Endothelial cell (in vitro differentiated cells): ENCODE measurements at regions not wholly inside any gene's neighbourhood (a gene's known extent, or its start where the extent isn't known, plus 50 kb on each side); places are given as distances from the start of the nearest gene placed in this dataset.
"Not testable (repeated sequence)": the region's sequence is repeated elsewhere in the genome, so short reads cannot be mapped to it uniquely, and the experiment has no call there.

ENCODE experiments used
- DNase-seq: peaks from one replicate; pipeline ENCODE4 v3.0.0; 2021; ENCODE audit warnings: low spot score
- H3K27ac Mint-ChIP-seq: one replicate; pipeline ENCODE4 v1.8.0; 2021; ENCODE audit warnings: mixed read lengths, inconsistent platforms; ENCODE audit not compliant: unreplicated experiment
- H3K27me3 Mint-ChIP-seq: one replicate; pipeline ENCODE4 v1.8.0; 2021; ENCODE audit warnings: mild to moderate bottlenecking, moderate library complexity, mixed read lengths, inconsistent platforms; ENCODE audit not compliant: unreplicated experiment
- H3K36me3 Mint-ChIP-seq: one replicate; pipeline ENCODE4 v1.8.0; 2021; ENCODE audit warnings: mild to moderate bottlenecking, low read depth, mixed read lengths, inconsistent platforms; ENCODE audit not compliant: unreplicated experiment
- H3K4me1 Mint-ChIP-seq: one replicate; pipeline ENCODE4 v1.8.0; 2021; ENCODE audit warnings: mild to moderate bottlenecking, mixed read lengths, inconsistent platforms; ENCODE audit not compliant: unreplicated experiment
- H3K4me3 Mint-ChIP-seq: one replicate; pipeline ENCODE4 v1.8.0; 2021; ENCODE audit warnings: mild to moderate bottlenecking, mixed read lengths, inconsistent platforms; ENCODE audit not compliant: unreplicated experiment
- H3K9me3 Mint-ChIP-seq: one replicate; pipeline ENCODE4 v1.8.0; 2021; ENCODE audit warnings: mixed read lengths, inconsistent platforms; ENCODE audit not compliant: unreplicated experiment
- CTCF ChIP-seq: fragments of 200-600 bp; sonication (generic); IDR thresholded peaks from one replicate; pipeline ENCODE4 v1.5.0; 2021; ENCODE audit warnings: antibody characterized with exemption; ENCODE audit not compliant: unreplicated experiment

DNA sequence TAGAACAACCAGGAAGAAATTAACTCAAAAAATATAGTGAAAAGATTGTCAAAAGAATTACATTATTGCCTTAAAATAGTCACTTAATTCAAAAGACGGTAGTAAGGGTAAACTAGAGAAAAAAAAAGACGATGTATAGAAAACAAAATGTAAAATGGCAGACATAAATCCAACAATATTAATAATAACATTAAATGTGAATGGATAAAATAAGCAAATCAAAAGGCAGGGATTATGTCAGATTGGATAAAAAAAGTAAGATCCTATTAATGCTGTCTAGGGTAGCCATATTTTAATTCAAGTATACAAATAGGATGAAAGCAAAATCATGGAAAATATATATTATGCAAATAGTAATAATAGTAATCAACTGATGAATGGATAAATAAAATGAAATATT lies 134.0 kb upstream of the ADCY2 start:
- Mint-ChIP-seq H3K9me3 (no peaks in the 10 kb centered on the region), H3K36me3 (no peaks in the 10 kb centered on the region), H3K27ac (no peak overlapping the region), H3K4me1 (no peaks in the 10 kb centered on the region), H3K27me3 (peaks cover 3% of the 10 kb centered on the region), H3K4me3 (no peak overlapping the region)
- DNase-seq, result no peak
- no peak for TF ChIP-seq CTCF

DNA sequence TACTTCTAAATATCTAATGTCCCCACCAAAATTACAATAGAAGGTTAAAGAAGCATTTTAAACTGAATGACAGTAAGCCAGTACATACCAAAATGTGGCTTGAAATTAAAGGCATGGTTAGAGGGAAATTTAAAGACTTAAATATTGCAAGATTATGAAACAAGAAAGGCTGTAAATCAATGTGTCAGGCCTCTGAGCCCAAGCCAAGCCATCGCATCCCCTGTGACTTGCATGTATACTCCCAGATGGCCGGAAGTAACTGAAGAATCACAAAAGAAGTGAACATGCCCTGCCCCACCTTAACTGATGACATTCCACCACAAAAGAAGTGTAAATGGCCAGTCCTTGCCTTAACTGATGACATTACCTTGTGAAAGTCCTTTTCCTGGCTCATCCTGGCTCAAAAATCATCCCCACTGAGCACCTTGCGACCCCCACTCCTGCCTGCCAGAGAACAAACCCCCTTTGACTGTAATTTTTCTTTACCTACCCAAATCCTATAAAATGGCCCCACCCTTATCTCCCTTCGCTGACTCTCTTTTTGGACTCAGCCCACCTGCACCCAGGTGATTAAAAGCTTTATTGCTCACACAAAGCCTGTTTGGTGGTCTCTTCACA lies 132.4 kb upstream of the ADCY2 start:
- H3K27ac Mint-ChIP-seq, result peak overlapping the region; percentile 5
- H3K9me3 Mint-ChIP-seq, H3K36me3 Mint-ChIP-seq, H3K4me1 Mint-ChIP-seq, H3K4me3 Mint-ChIP-seq, DNase-seq, H3K27me3 Mint-ChIP-seq: not testable (repeated sequence)

GRCh38 chr5:7265776-7266175 lies 130.2 kb upstream of the ADCY2 start:
- not testable (repeated sequence) for DNase-seq, H3K4me3 Mint-ChIP-seq, H3K4me1 Mint-ChIP-seq, H3K9me3 Mint-ChIP-seq, H3K27ac Mint-ChIP-seq, H3K36me3 Mint-ChIP-seq, H3K27me3 Mint-ChIP-seq

DNA sequence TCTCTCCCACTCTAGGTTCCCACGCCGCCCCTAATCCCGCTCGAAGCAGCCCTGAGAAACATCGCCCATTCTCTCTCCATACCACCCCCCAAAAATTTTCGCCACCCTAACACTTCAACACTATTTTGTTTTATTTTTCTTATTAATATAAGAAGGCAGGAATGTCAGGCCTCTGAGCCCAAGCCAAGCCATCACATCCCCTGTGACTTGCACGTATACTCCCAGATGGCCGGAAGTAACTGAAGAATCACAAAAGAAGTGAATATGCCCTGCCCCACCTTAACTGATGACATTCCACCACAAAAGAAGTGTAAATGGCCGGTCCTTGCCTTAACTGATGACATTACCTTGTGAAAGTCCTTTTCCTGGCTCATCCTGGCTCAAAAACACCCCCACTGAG lies 127.2 kb upstream of the ADCY2 start:
- H3K36me3 Mint-ChIP-seq, DNase-seq, H3K4me3 Mint-ChIP-seq, H3K27me3 Mint-ChIP-seq, H3K4me1 Mint-ChIP-seq, H3K9me3 Mint-ChIP-seq, H3K27ac Mint-ChIP-seq: not testable (repeated sequence)

DNA sequence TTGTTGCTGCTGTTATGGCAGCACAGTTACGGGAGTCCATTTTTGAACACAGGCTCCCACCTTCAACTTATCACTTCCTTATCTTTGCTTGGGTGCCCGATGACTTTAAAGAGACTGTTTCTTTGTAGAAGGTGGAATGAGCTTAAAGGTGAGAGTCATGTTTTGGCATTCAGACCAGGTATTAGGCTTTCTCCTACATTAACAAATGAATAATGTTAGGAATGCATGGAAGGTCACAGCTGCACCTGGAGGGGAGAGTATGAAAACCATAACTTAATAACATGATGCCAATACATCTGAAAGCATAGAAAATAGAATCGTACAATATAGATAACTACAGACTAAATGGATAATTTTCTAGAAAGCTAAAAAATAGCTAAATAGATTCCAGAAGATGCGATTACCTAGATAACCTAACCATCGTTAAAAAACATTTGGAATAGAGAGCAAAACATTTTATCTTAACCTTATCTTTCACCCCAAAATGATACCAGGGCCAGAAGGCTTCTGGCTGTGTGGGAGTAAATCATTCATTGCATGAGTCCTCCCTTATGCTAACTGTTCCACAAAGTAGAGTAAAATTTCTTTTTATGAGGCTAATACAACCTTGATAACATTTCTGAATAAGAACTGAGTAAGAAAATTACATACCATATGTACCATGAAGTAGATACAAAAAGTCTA lies 126.2 kb upstream of the ADCY2 start:
- no peaks in the 10 kb centered on the region for H3K36me3 Mint-ChIP-seq
- no peaks in the 10 kb centered on the region for H3K4me1 Mint-ChIP-seq
- no peak overlapping the region for H3K4me3 Mint-ChIP-seq
- no peak for DNase-seq
- H3K27me3 Mint-ChIP-seq, result peaks cover 2% of the 10 kb centered on the region
- no peak for TF ChIP-seq CTCF
- H3K27ac Mint-ChIP-seq, result no peak overlapping the region
- H3K9me3 Mint-ChIP-seq, result no peaks in the 10 kb centered on the region

DNA sequence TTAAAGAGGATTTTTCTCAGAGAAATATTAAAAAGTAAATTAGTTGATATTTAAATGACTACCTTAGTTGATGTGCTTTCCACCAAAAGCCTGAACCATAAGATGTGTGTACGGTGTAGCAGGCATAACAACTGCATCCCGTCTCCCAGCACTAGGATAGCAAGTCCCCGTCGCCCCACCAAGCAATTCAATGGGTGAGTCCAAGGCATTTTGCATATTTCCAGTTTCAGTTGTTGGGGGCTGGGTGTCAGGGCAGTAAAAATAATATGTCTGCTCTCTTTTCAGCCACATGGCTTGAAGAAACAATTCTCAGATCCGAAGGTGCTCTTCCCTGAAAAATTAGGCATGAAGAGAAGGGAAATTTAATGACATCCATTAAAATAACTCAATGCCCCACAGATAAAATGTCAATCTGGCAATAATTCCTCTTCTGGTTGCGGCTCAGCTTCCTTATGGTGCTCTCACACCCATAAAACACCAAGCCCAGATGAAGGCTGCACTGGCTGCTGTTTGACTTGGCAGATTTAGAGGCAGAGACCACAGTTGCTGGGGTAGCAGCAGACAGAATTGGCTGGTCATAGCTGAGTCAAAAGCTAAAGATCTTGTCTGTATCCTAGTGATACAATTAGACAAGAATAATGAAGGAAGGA lies 124.4 kb upstream of the ADCY2 start:
- H3K27ac Mint-ChIP-seq, result no peak overlapping the region
- no peak for DNase-seq
- no peaks in the 10 kb centered on the region for H3K9me3 Mint-ChIP-seq
- no peak overlapping the region for H3K4me3 Mint-ChIP-seq
- no peak for TF ChIP-seq CTCF
- H3K36me3 Mint-ChIP-seq, result no peaks in the 10 kb centered on the region
- no peaks in the 10 kb centered on the region for H3K27me3 Mint-ChIP-seq
- H3K4me1 Mint-ChIP-seq, result no peaks in the 10 kb centered on the region
